22Rv1 (cell line): ENCODE measurements at regions not wholly inside any gene's neighbourhood (a gene's known extent, or its start where the extent isn't known, plus 50 kb on each side); places are given as distances from the start of the nearest gene placed in this dataset.

ENCODE experiments used
- CTCF ChIP-seq: fragments of 450-650 bp; IDR thresholded peaks from 2 replicates; pipeline ENCODE4 v1.5.1; 2017; ENCODE audit warnings: mild to moderate bottlenecking
- ZFX ChIP-seq: fragments of 450-650 bp; IDR thresholded peaks from 2 replicates; pipeline ENCODE4 v1.6.1; 2017; ENCODE audit warnings: antibody characterized with exemption, borderline replicate concordance

- TF ChIP-seq CTCF (no peak), ZFX (no peak)
Observed at GRCh38 chr7:45417268-45417667, 156.9 kb upstream of the ADCY1 start.
